Activated T-helper 2 cell treated with anti-CD3 and anti-CD28 coated beads, Interferon-gamma antibody, Interleukin-2, Interleukin-4, amounts not matched to agents 10 μg/mL and 5 μg/mL and 100 μg/mL, durations not matched to agents 14 hours and 24 hours and 36 hours (primary cell): ENCODE measurements at regions not wholly inside any gene's neighbourhood (a gene's known extent, or its start where the extent isn't known, plus 50 kb on each side); places are given as distances from the start of the nearest gene placed in this dataset.

ENCODE experiments used
- DNase-seq: peaks from one replicate; pipeline ENCODE4 v3.0.0; 2021; ENCODE audit warnings: low spot score
- H3K27ac Mint-ChIP-seq: one replicate; pipeline ENCODE4 v1.8.0; 2021; ENCODE audit warnings: mixed read lengths
- H3K27me3 Mint-ChIP-seq: one replicate; pipeline ENCODE4 v1.8.0; 2021; ENCODE audit warnings: low read depth, mixed read lengths
- H3K36me3 Mint-ChIP-seq: one replicate; pipeline ENCODE4 v1.8.0; 2021; ENCODE audit warnings: low read depth, mixed read lengths
- H3K4me1 Mint-ChIP-seq: one replicate; pipeline ENCODE4 v1.8.0; 2021; ENCODE audit warnings: low read depth, mixed read lengths
- H3K4me3 Mint-ChIP-seq: one replicate; pipeline ENCODE4 v1.8.0; 2021; ENCODE audit warnings: low read depth, mild to moderate bottlenecking, moderate library complexity, mixed read lengths
- H3K9me3 Mint-ChIP-seq: one replicate; pipeline ENCODE4 v1.8.0; 2021; ENCODE audit warnings: mixed read lengths
- intact Hi-C: fragments of 100-400 bp; cut with micrococcal nuclease; formaldehyde crosslinking; loops from one replicate; pipeline ENCODE4 v1.15.1; 2023

- no peak overlapping the region for H3K4me3 Mint-ChIP-seq
- H3K4me1 Mint-ChIP-seq = no peaks in the 10 kb centered on the region
- H3K9me3 Mint-ChIP-seq = no peaks in the 10 kb centered on the region
- H3K27ac Mint-ChIP-seq = no peak overlapping the region
- H3K27me3 Mint-ChIP-seq = peaks cover 4% of the 10 kb centered on the region
- intact Hi-C loops = no loop called here
- no peaks in the 10 kb centered on the region for H3K36me3 Mint-ChIP-seq
- no peak for DNase-seq
These were observed 105.0 kb upstream of the WWC1 start for GRCh38 chr5:168186289-168187074.

DNA sequence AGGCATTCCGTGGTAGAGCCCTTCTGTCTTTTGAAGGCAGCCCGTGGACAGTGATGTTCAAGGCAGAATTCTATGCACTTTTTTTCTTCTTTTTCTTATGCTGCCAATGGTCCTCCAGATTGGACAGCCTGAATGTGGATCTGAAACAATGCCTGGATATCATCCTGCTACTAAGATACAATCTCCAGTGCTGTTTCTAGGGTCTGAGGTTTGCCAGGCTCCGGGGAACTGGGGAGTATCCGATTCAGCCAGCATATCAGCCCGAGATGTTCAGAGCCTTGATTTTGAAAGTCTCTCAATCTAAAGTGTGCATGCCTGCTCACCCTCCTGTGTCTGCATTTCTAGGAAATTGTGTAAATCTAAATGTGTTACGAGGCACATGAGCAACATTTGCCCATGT lies 103.8 kb upstream of the WWC1 start:
- Mint-ChIP-seq H3K27ac (no peak overlapping the region), H3K9me3 (no peaks in the 10 kb centered on the region), H3K4me3 (no peak overlapping the region), H3K36me3 (no peaks in the 10 kb centered on the region), H3K4me1 (no peaks in the 10 kb centered on the region), H3K27me3 (peaks cover 4% of the 10 kb centered on the region)
- no peak for DNase-seq
- intact Hi-C loops = no loop called here

DNA sequence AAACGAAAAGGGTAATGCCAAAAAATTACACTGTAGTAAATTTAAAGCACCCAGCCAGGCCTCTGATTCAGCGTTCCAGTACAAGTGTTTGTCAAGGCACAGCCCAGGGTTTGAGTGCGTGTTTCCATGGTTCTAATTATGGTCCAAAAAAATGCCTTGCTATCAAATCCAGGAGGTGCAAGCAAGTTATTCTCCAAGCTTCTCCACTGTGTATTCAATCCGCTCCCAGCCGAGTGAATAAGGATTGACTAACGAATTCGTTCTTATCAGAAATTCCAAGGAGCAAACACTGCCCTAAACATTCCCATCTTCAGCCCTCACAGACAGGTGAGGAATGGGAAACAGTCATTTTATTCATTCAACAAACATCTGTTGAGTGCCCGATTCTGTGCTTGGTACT lies 103.3 kb upstream of the WWC1 start:
- Mint-ChIP-seq H3K36me3 (no peaks in the 10 kb centered on the region), H3K4me3 (no peak overlapping the region)

GRCh38 chr5:168192120-168192519 lies 99.3 kb upstream of the WWC1 start:
- intact Hi-C loops = no loop called here
- Mint-ChIP-seq H3K27ac (no peak overlapping the region), H3K36me3 (no peaks in the 10 kb centered on the region), H3K4me3 (no peak overlapping the region), H3K27me3 (no peaks in the 10 kb centered on the region), H3K4me1 (no peaks in the 10 kb centered on the region), H3K9me3 (no peaks in the 10 kb centered on the region)
- DNase-seq = no peak

More for the DNA sequence above, 103.3 kb upstream of the WWC1 start:
- no peaks in the 10 kb centered on the region for H3K9me3 Mint-ChIP-seq
- intact Hi-C loops = no loop called here
- DNase-seq = no peak
- no peak overlapping the region for H3K27ac Mint-ChIP-seq
- peaks cover 4% of the 10 kb centered on the region for H3K27me3 Mint-ChIP-seq
- H3K4me1 Mint-ChIP-seq = no peaks in the 10 kb centered on the region

GRCh38 chr5:168193493-168194250 lies 97.8 kb upstream of the WWC1 start:
- DNase-seq = no peak
- Mint-ChIP-seq H3K4me1 (no peaks in the 10 kb centered on the region), H3K9me3 (no peaks in the 10 kb centered on the region), H3K36me3 (no peaks in the 10 kb centered on the region), H3K27me3 (no peaks in the 10 kb centered on the region), H3K4me3 (no peak overlapping the region), H3K27ac (no peak overlapping the region)
- intact Hi-C loops = no loop called here

DNA sequence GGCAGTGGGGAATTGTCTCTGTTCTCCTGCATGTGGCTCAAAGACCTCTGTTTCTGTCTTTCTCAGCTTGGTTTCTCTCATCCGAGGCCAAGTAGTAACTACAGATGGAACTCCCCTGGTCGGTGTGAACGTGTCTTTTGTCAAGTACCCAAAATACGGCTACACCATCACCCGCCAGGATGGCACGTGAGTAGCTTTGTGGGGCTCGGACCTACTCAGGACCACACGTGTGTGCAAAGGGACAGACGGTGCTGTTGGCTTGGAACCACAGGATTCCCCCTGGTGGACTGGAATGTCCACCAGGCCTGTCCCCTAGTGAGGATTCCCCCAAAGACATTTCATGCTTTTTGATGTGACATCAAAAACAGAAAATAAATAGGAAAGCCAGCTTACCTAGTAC lies 96.3 kb upstream of the WWC1 start:
- Mint-ChIP-seq H3K4me3 (no peak overlapping the region), H3K27me3 (no peaks in the 10 kb centered on the region), H3K9me3 (no peaks in the 10 kb centered on the region), H3K27ac (no peak overlapping the region), H3K4me1 (no peaks in the 10 kb centered on the region), H3K36me3 (no peaks in the 10 kb centered on the region)
- DNase-seq = no peak
- intact Hi-C loops = no loop called here

DNA sequence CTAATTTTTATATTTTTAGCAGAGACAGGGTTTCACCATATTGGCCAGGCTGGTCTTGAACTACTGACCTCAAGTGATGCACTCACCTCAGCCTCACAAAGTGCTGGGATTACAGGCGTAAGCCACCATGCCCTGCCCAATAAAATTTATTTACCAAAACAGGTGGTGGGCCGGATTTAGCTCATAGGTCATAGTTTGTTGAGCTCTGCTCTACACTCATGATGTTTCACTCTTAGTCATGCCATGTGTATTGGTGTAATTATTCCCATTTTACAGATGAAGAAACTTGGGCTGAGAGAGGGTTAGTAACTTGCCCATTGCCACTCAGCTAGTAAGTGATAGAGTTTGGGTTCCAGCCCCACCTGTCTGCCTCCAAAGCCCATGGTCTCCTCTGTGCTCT lies 93.1 kb upstream of the WWC1 start:
- intact Hi-C loops = no loop called here
- Mint-ChIP-seq H3K4me1 (no peaks in the 10 kb centered on the region), H3K9me3 (no peaks in the 10 kb centered on the region), H3K27ac (no peak overlapping the region), H3K4me3 (no peak overlapping the region), H3K36me3 (no peaks in the 10 kb centered on the region), H3K27me3 (no peaks in the 10 kb centered on the region)
- no peak for DNase-seq

- no peak overlapping the region for H3K4me3 Mint-ChIP-seq
- H3K27me3 Mint-ChIP-seq = peaks cover 1% of the 10 kb centered on the region
- H3K4me1 Mint-ChIP-seq = no peaks in the 10 kb centered on the region
- H3K27ac Mint-ChIP-seq = no peak overlapping the region
- H3K36me3 Mint-ChIP-seq = no peaks in the 10 kb centered on the region
- intact Hi-C loops = no loop called here
- no peaks in the 10 kb centered on the region for H3K9me3 Mint-ChIP-seq
- no peak for DNase-seq
These were observed 88.4 kb upstream of the WWC1 start for GRCh38 chr5:168202996-168203395.

DNA sequence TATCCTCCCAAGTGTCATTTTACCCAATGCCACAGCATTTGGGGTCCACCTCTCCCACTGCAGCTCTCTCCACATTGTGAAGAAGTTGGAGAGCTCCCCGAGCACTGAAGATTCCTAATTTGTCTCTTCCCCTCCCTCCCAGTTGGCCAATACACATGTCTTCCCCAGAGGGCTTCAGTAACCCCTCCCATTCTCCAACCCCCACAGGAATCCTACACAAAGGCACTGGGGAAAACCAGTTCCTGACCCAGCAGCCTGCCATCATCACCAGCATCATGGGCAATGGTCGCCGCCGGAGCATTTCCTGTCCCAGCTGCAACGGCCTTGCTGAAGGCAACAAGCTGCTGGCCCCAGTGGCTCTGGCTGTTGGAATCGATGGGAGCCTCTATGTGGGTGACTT lies 87.3 kb upstream of the WWC1 start:
- intact Hi-C loops = no loop called here
- DNase-seq = no peak
- peaks cover 1% of the 10 kb centered on the region for H3K27me3 Mint-ChIP-seq
- no peaks in the 10 kb centered on the region for H3K36me3 Mint-ChIP-seq
- no peak overlapping the region for H3K27ac Mint-ChIP-seq
- no peaks in the 10 kb centered on the region for H3K9me3 Mint-ChIP-seq
- H3K4me1 Mint-ChIP-seq = no peaks in the 10 kb centered on the region
- H3K4me3 Mint-ChIP-seq = no peak overlapping the region

- Mint-ChIP-seq H3K4me3 (no peak overlapping the region), H3K4me1 (no peaks in the 10 kb centered on the region), H3K27ac (no peak overlapping the region), H3K36me3 (no peaks in the 10 kb centered on the region), H3K27me3 (peaks cover 1% of the 10 kb centered on the region), H3K9me3 (no peaks in the 10 kb centered on the region)
- intact Hi-C loops = no loop called here
- no peak for DNase-seq
These were observed 83.9 kb upstream of the WWC1 start for GRCh38 chr5:168207450-168208029.

GRCh38 chr5:168209244-168209995 lies 82.0 kb upstream of the WWC1 start:
- Mint-ChIP-seq H3K27ac (no peak overlapping the region), H3K4me3 (no peak overlapping the region), H3K4me1 (no peaks in the 10 kb centered on the region), H3K36me3 (no peaks in the 10 kb centered on the region), H3K9me3 (no peaks in the 10 kb centered on the region), H3K27me3 (peaks cover 4% of the 10 kb centered on the region)
- no peak for DNase-seq
- intact Hi-C loops = no loop called here

DNA sequence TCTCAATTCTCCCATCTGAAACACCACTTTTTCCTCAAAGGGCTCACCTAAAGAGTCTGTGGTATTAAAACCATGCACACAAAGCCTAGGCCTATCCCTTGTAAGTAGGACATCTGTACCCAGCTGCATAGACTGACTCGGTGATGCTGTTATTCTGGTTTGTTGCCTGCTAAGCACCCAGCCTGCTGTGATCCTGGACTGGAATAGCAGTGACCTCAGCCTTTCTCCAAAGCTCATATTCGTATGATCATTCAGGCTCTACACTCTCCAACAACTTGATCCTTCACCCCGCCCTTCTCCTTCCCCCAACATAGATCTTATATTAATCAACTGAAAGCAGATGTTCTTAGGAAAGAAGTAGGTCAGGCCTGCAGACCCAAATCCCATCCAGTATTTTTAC lies 81.4 kb upstream of the WWC1 start:
- no peak for DNase-seq
- H3K27ac Mint-ChIP-seq = no peak overlapping the region
- intact Hi-C loops = no loop called here
- no peaks in the 10 kb centered on the region for H3K9me3 Mint-ChIP-seq
- no peaks in the 10 kb centered on the region for H3K36me3 Mint-ChIP-seq
- H3K4me1 Mint-ChIP-seq = no peaks in the 10 kb centered on the region
- no peak overlapping the region for H3K4me3 Mint-ChIP-seq
- peaks cover 4% of the 10 kb centered on the region for H3K27me3 Mint-ChIP-seq

- Mint-ChIP-seq H3K27me3 (peaks cover 4% of the 10 kb centered on the region), H3K4me3 (no peak overlapping the region), H3K27ac (no peak overlapping the region), H3K4me1 (no peaks in the 10 kb centered on the region), H3K9me3 (no peaks in the 10 kb centered on the region), H3K36me3 (no peaks in the 10 kb centered on the region)
- DNase-seq = no peak
- intact Hi-C loops = no loop called here
These were observed 80.2 kb upstream of the WWC1 start for GRCh38 chr5:168211245-168211644.
